Type B pancreatic cell (in vitro differentiated cells): ENCODE measurements at regions not wholly inside any gene's neighbourhood (a gene's known extent, or its start where the extent isn't known, plus 50 kb on each side); places are given as distances from the start of the nearest gene placed in this dataset.

Experiments
- DNase-seq: peaks from one replicate; pipeline ENCODE4 v3.0.0; 2021; ENCODE audit warnings: mixed read lengths; ENCODE audit not compliant: unreplicated experiment; ENCODE audit errors: extremely low spot score
- H3K27ac Mint-ChIP-seq: 2 replicates; pipeline ENCODE4 v1.8.0; 2021; ENCODE audit warnings: mild to moderate bottlenecking, mixed read lengths
- H3K27me3 Mint-ChIP-seq: 2 replicates; pipeline ENCODE4 v1.8.0; 2021; ENCODE audit warnings: mixed read lengths
- H3K36me3 Mint-ChIP-seq: 2 replicates; pipeline ENCODE4 v1.8.0; 2021; ENCODE audit warnings: mixed read lengths
- H3K4me1 Mint-ChIP-seq: one replicate; pipeline ENCODE4 v1.8.0; 2021; ENCODE audit warnings: mixed read lengths; ENCODE audit not compliant: unreplicated experiment
- H3K4me3 Mint-ChIP-seq: 2 replicates; pipeline ENCODE4 v1.8.0; 2021; ENCODE audit warnings: mild to moderate bottlenecking, mixed read lengths
- H3K9me3 Mint-ChIP-seq: 2 replicates; pipeline ENCODE4 v1.8.0; 2021; ENCODE audit warnings: mixed read lengths
- TF ChIP-seq, protein P1 (sequence below): fragments of 200-600 bp; sonication (generic); conservative IDR thresholded peaks from 2 replicates; pipeline ENCODE4 v1.5.0; 2021; ENCODE audit warnings: antibody characterized with exemption, mild to moderate bottlenecking

DNA sequence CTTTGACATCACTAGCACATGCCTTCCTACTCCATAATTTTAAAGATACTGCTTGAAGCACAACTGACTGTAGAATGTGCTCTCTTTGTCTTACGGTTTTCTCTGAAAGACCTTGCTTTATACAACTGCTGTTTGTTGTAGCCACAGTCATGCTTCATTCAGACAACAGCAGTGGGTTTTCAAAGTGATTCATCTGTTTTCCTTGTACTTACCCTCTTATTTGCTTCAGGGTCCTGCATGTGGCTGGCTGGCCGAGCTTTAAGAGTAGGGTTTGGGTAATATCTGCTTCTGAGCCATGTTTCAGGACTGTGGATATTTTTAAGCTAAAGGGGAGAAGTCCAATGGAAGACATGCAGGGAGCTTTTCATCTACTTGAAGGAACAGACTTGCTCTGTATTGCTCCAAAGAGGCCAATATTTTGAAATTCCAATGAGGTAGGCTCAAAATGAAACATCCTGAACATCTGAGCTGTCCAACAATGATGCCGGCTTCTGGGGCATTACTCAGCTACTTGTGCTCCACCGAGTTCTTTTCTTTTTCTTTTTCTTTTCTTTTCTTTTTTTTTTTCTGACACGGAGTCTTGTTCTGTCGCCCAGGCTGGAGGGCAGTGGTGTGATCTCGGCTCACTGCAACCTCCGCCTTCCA lies 160.2 kb upstream of the SGK1 start:
- Mint-ChIP-seq H3K36me3 (no peaks in the 10 kb centered on the region), H3K4me3 (no peak overlapping the region), H3K4me1 (peaks cover 3% of the 10 kb centered on the region), H3K27ac (no peak overlapping the region), H3K27me3 (peaks cover 18% of the 10 kb centered on the region), H3K9me3 (peaks cover 6% of the 10 kb centered on the region)
- DNase-seq: no peak
- TF ChIP-seq, protein P1, sequence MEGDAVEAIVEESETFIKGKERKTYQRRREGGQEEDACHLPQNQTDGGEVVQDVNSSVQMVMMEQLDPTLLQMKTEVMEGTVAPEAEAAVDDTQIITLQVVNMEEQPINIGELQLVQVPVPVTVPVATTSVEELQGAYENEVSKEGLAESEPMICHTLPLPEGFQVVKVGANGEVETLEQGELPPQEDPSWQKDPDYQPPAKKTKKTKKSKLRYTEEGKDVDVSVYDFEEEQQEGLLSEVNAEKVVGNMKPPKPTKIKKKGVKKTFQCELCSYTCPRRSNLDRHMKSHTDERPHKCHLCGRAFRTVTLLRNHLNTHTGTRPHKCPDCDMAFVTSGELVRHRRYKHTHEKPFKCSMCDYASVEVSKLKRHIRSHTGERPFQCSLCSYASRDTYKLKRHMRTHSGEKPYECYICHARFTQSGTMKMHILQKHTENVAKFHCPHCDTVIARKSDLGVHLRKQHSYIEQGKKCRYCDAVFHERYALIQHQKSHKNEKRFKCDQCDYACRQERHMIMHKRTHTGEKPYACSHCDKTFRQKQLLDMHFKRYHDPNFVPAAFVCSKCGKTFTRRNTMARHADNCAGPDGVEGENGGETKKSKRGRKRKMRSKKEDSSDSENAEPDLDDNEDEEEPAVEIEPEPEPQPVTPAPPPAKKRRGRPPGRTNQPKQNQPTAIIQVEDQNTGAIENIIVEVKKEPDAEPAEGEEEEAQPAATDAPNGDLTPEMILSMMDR: no peak

DNA sequence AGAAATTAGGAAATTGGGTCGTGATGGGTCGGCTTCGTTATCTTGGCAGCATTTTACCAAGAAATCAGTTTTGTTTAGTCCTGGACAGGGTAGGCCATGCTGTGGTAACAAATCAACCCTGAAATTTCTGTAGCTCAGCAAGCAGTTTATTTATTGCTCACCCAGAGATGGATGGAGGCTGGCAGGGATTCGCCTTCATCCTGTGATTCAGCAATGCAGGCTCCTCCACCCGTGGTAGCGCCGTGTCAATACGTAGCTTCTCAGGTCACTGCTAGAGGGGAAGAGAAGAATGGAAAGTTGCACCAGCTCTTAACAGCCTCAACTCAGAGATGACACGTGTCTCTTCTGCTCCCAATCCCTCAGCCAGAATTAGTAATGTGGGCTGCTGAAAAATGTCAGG lies 157.0 kb upstream of the SGK1 start:
- Mint-ChIP-seq H3K9me3 (peaks cover 6% of the 10 kb centered on the region), H3K27ac (no peak overlapping the region), H3K27me3 (peaks cover 8% of the 10 kb centered on the region), H3K4me3 (no peak overlapping the region), H3K4me1 (no peaks in the 10 kb centered on the region), H3K36me3 (no peaks in the 10 kb centered on the region)
- TF ChIP-seq, protein P1: no peak
- no peak for DNase-seq

DNA sequence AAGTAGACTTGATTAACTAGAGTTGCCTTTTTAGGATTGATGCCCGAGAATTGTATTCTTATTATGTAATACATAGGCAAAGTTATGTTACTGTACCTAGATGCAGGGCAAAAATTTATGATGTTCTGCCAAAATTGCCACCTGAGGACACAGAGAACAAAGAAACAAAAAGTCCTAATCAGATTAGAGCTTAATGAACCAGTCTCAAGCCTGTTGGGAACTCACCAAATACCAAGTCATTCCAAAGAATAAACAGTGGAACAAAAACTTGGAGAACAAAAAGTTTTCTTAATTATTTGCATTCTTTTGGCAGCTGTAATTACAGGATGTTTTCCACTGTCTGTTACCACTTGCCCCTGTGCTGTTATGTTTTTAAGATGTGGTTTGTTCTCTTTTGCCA lies 154.7 kb upstream of the SGK1 start:
- H3K36me3 Mint-ChIP-seq: no peaks in the 10 kb centered on the region
- no peaks in the 10 kb centered on the region for H3K9me3 Mint-ChIP-seq
- H3K4me1 Mint-ChIP-seq: peaks cover 6% of the 10 kb centered on the region
- TF ChIP-seq, protein P1: no peak
- no peak overlapping the region for H3K4me3 Mint-ChIP-seq
- DNase-seq: no peak
- peaks cover 4% of the 10 kb centered on the region for H3K27me3 Mint-ChIP-seq
- H3K27ac Mint-ChIP-seq: no peak overlapping the region

DNA sequence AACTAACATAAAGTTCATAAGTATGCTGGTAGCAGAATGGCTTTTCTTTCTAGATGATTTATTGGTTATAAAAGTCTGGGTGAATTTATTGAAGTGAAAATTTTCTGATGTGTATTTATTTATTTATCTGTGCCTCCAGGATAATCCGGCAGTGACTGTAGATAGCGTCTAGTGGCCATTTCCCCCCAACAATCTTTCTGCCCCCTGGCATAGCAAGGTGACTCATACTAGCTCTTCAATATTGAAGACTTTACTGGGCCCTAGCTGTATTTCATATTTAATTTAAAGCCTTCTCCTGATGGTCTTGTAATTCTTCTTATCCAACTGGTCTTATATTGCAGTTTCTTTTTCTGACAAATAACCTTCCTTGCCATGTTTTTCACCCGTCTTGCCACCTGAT lies 154.1 kb upstream of the SGK1 start:
- Mint-ChIP-seq H3K4me1 (peaks cover 12% of the 10 kb centered on the region), H3K27ac (no peak overlapping the region), H3K27me3 (peaks cover 3% of the 10 kb centered on the region), H3K9me3 (no peaks in the 10 kb centered on the region), H3K4me3 (no peak overlapping the region), H3K36me3 (no peaks in the 10 kb centered on the region)
- no peak for DNase-seq
- TF ChIP-seq, protein P1: no peak

DNA sequence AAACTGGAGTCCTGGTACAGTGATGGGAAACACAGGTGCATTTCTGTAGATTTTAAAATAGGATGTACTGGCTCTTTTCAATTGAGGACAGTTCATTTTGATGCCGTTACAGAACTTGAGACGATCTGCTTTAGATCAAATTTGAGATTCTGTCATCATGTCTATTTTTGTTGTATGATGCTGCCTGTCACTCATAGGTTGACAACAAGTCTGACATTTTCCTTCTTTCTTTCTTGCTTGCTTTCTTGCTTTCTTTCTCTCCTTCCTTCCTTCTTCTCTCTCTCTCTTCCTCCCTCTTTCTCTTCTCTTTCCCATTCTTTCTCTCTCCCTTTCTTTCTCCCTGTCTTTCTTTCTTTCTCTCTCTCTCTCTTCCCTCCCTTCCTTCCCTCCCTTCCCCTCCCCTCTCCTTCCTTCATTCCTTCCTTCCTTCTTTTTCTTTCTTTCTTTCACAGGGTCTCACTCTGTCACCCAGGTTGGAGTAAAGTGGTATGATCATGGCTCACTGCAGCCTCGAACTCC lies 152.6 kb upstream of the SGK1 start:
- no peaks in the 10 kb centered on the region for H3K27me3 Mint-ChIP-seq
- peaks cover 19% of the 10 kb centered on the region for H3K4me1 Mint-ChIP-seq
- H3K4me3 Mint-ChIP-seq: no peak overlapping the region
- H3K27ac Mint-ChIP-seq: no peak overlapping the region
- TF ChIP-seq, protein P1: no peak
- no peak for DNase-seq
- no peaks in the 10 kb centered on the region for H3K9me3 Mint-ChIP-seq
- H3K36me3 Mint-ChIP-seq: no peaks in the 10 kb centered on the region
